Urothelium cell line (cell line): ENCODE measurements at regions not wholly inside any gene's neighbourhood (a gene's known extent, or its start where the extent isn't known, plus 50 kb on each side); places are given as distances from the start of the nearest gene placed in this dataset.
"Not testable (repeated sequence)": the region's sequence is repeated elsewhere in the genome, so short reads cannot be mapped to it uniquely, and the experiment has no call there.

Experiments
- DNase-seq: peaks from one replicate; pipeline ENCODE4 v3.0.0; 2011; ENCODE audit warnings: low spot score, mixed read lengths
- FAIRE-seq: peaks from 2 replicates; lab custom pipeline; 2011; peaks lifted over from hg19 to GRCh38; lab: Jason Lieb, UNC

- DNase-seq, result no peak
- no peak for FAIRE-seq
Observed at GRCh38 chr18:42305869-42306593, 351.0 kb downstream of the PIK3C3 start.

DNA sequence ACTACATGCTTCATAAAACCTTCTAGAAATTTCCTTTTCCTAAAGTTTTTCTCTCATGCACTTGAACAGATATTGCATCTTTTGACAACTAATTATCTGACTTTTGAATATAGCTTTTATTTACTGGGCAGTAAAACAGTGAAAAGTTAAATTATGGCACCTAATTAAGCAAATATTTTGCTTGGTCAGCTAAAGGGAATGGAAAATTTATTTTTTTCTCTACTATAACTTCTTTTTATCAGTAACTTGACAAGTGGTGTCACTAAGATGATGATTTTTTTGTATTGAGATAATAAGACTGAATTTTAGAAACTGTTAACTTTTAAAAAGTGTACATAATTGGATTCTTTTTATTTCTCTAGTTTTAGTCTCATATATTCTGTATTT, 351.6 kb downstream of the PIK3C3 start:
- no peak for DNase-seq
- no peak for FAIRE-seq

DNA sequence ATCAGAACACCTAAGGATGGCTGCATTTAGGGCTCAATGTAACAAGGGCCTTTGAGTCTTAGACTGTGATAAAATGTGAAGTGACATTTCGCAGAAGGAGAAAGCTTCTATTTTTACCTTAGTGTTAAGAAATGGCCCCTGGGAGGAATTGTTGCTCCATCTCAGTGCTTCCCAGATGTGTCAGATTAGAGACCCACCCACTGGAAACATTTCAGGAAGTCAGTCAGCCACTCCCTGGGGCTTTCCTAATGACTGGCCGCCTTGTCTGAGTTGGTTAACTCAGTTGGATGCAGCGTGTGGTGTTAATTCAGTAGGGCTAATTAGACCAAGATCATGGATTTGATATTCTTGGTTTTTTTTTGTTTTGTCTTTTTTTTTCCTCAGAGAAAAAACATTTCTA, 355.9 kb downstream of the PIK3C3 start:
- no peak for FAIRE-seq
- DNase-seq, result no peak

GRCh38 chr18:42326752-42327151, 371.7 kb downstream of the PIK3C3 start:
- FAIRE-seq (no peak), DNase-seq (no peak)

DNA sequence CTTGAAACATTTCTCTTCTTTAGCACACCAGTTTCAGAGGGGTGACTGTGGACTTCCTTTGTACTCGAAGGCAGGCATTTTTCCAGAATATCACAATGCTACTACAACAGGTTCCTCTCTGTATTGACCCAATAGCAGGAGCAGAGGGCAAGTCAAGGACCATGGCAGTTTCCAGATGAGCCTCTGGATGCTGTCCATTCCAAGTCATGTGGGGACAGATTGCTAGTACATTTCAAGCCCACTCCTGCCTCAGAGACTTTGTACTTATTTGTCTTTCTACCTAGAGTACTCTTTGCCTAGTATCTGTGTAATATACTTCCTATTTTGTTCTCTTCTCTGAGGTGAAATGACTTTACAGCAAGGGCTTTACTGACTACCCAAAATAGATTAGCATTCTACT, 373.9 kb downstream of the PIK3C3 start:
- FAIRE-seq (no peak), DNase-seq (no peak)

DNA sequence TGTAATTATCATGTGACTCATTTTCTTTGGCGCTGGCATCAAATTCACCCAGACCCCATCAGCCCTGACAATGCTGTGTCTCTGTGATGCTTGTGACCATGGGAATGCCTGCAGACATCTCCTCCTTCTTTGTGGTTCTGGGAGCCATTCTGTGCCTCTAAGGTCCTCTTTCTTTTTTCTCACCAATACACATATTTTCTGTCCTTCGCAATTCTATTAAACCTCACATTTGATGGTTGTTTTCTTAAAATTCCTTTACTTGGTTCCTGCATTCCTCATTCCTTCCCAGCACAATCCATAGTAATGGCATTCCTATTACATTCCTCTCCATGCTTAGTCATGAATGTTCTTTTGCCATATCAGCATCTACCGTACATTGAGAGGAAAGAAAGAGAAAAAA, 375.3 kb downstream of the PIK3C3 start:
- FAIRE-seq (no peak), DNase-seq (peak; percentile 16)

DNA sequence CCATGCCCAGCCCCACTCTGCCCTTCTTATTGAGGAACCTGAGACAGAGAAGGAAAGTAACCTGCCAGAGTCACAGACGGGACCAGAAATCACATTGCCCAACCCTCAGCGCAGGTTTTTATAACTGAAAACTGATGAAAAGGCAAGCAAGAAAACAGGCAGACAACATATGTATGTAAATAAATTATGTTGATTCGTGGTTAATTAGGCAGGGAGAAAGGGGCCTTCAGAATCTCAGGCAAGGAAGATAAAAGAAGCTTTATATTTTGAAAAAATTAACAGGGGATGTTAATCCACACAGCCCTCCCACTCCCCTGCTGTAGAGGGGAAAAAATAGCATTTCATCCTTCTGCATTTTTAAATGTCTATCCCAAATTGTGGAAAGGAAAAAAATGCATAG, 378.5 kb downstream of the PIK3C3 start:
- DNase-seq (no peak), FAIRE-seq (no peak)

GRCh38 chr18:42334931-42335330, 379.9 kb downstream of the PIK3C3 start:
- DNase-seq (no peak), FAIRE-seq (no peak)

DNA sequence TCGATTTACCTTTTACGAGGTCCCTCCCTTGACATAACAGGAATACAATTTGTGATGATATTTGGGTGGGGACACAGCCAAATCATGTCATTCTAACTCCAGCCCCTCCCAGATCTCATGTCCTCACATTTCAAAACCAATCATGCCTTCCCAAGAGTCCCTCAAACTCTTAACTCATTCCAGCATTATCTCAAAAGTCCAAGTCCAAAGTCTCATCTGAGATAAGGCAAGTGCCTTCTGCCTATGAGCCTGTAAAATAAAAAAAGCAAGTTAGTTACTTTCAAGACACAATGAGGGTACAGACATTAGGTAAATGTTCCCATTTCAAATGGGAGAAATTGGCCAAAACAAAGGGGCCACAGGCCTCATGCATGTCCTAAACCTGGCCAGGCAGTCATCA, 381.1 kb downstream of the PIK3C3 start:
- FAIRE-seq (no peak), DNase-seq (no peak)

GRCh38 chr18:42337337-42337736, 382.3 kb downstream of the PIK3C3 start:
- DNase-seq, FAIRE-seq: not testable (repeated sequence)

DNA sequence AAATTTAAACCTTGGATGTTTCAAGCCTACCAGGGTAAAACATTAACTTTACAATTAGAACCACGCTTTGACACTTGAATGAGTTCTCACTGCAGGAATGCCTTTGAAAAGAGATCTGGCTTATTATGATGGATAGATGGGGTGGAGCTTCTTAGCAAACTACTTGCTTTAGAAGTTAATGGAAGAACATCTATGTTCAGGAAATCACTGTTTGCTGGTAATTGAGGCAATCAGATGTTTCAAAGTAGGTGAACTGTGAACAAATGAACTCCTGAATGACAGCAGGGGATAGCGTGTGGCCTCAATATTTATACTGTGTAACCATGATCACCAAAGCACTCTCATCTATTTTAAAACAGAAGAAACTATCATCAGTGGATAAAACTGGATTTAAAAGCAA, 383.6 kb downstream of the PIK3C3 start:
- DNase-seq (no peak), FAIRE-seq (no peak)

DNA sequence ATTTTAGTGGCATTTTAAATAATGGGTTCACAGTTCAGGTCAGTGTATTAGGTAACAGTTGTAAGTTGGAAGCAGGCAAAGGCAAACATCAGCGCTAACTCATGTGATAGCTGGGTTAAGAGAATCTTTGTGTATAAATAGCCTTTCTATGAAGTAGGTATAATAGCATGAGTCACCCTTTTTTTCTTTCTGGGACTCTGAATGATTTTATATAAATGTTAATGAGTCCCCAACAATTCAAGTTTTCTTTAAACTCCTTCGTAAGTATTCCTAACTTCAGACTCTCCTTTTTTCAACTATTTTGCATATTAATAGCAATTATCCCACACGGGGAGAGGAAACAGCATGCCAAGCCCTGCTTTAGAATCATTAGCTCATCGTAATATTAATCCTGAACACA, 384.3 kb downstream of the PIK3C3 start:
- no peak for FAIRE-seq
- no peak for DNase-seq

- FAIRE-seq, result no peak
Observed at GRCh38 chr18:42340423-42341009, 385.5 kb downstream of the PIK3C3 start.

GRCh38 chr18:42341423-42341822, 386.4 kb downstream of the PIK3C3 start:
- FAIRE-seq, result no peak
- no peak for DNase-seq

More at GRCh38 chr18:42340423-42341009, 385.5 kb downstream of the PIK3C3 start:
- DNase-seq, result no peak

- FAIRE-seq (no peak), DNase-seq (no peak)
Observed at GRCh38 chr18:42348722-42349121, 393.7 kb downstream of the PIK3C3 start.

- no peak for FAIRE-seq
- no peak for DNase-seq
Observed at GRCh38 chr18:42351455-42351854, 396.4 kb downstream of the PIK3C3 start.

DNA sequence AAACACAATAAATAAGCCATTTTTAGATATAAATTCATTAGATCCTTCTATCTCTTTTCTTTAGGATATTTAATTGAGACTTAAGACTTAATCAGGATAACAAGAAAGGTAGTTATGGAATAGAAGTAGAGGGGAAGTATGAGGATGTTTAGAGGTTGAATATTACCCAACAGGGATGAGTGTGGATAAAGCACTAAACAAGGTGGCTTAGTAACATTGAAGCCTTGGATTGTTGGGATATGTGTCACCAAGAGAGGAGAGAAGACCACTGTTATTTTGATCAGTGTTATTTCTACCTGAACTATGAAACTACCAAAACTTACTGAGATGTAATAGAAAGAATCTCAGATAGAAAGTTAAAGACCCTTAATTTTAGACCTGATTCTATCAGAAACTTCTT, 405.7 kb downstream of the PIK3C3 start:
- FAIRE-seq (no peak), DNase-seq (no peak)

DNA sequence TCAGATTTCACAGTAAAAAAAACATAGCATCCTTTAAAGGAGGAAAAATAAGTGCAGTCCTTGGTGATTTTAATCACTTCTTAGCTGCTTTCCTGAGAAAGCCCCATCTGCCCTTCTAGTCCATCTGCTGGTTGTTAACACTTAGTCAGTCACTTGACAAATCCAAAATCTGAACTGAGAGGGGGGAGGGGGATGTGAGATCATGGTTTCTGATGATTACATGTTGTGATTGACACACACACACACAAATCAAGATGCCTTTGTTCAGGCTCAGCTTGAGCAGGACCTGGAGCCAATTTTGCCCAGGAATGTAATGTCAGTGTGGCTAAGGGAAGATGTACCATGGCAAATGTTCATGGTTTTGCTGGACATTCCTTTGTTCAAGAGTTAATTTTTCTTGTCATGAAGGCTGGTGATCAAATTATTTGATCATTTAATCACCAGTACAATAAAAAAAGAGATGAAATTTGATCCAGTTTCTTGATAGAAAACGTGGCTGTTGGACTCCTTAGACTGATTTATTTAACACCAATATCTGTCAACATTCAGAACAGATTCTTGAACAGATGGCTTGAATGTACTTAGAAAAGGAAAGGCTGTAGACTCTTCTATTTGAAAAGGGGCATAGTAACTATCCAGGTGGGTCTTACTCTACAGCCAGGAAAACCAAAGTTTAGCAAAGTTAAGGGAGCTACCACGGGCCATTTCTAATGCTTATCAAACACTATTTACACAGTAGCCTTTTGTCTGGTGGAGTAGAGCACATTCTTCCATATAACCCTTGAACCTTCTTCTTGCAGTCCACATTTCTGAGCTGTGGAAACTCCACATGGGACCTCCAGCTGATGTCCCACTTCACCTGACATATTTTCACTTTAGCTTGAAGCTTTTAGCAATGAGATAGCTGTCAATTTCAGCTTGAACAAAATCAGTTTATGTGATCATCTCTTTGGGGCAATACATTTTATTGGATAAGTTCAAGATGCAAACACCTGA, 408.7 kb downstream of the PIK3C3 start:
- no peak for FAIRE-seq

DNA sequence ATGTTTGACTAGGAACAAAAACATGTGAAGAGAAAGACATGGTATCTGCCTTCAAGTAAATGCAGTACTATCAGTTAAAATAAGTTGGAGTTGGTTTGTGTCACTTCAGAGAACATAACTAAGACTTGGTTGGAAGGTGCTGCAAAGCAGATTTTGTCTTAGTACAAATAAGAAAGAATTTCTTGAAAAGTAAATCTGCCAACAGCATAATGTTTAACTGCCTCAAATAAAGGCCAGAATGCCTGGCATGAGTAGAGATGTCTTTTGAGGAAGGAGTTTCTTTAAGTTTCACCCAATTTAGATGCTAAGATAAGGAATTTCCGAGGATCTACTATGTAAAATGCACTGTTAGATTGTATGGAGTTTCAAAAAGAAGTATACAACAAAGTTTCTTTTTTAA, 409.7 kb downstream of the PIK3C3 start:
- no peak for DNase-seq
- no peak for FAIRE-seq

More for the DNA sequence above, 408.7 kb downstream of the PIK3C3 start:
- no peak for DNase-seq

- FAIRE-seq, result no peak
- DNase-seq, result no peak
Observed at GRCh38 chr18:42365591-42365990, 410.6 kb downstream of the PIK3C3 start.

DNA sequence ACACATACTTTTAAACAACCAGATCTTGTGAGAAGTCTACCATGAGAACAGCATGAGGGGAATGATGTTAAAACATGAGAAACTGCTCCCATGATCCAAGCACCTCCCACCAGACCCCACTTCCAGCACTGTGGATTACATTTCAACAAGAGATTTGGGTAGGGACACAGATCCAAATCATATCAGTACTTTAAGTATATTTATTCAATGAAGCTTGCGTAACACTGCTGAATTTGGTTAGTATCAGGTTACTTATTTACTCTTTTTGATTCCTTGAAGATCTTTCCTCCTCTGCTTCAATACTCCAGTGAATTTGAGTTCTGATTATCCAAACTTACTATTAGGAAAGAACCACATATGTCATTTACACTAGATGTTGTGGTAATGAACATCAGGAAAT, 418.6 kb downstream of the PIK3C3 start:
- no peak for FAIRE-seq
- DNase-seq, result no peak

- DNase-seq, result no peak
- no peak for FAIRE-seq
Observed at GRCh38 chr18:42374961-42375360, 419.9 kb downstream of the PIK3C3 start.
